ENCODE measurements at regions not wholly inside any gene's neighbourhood (a gene's known extent, or its start where the extent isn't known, plus 50 kb on each side); places are given as distances from the start of the nearest gene placed in this dataset.

- H3K4me3 ChIP-seq (ENCODE audit: low read depth, low read length) = no peak overlapping the region
- TF ChIP-seq CTCF (IDR thresholded peaks at IDR 0.05; ENCODE audit: low read depth, low read length) = no peak
These were observed 50.1 kb upstream of the KCNK12 start for GRCh38 chr2:47620770-47621437.

Data from WI38 (cell line).